Gastroesophageal sphincter (tissue), 4 donors: ENCODE measurements at regions not wholly inside any gene's neighbourhood (a gene's known extent, or its start where the extent isn't known, plus 50 kb on each side); places are given as distances from the start of the nearest gene placed in this dataset.
"Not testable (repeated sequence)": the region's sequence is repeated elsewhere in the genome, so short reads cannot be mapped to it uniquely, and the experiment has no call there.

ENCODE experiments used
- ATAC-seq: fragments of 150-250 bp; one replicate; pipeline ENCODE4 v1.9.1; 2016; ENCODE audit warnings: mild to moderate bottlenecking, moderate library complexity
- H3K27ac ChIP-seq, 4 donors: fragments of 200-600 bp; sonication (generic) in 3 of 4; 1 replicate in 3 of 4; 2 replicates in 1 of 4; pipeline ENCODE4 v1.5.1; 2016 to 2019
- H3K27me3 ChIP-seq: fragments of 200-600 bp; sonication (generic); one replicate; pipeline ENCODE4 v1.5.1; 2019
- H3K36me3 ChIP-seq, 2 donors: fragments of 200-600 bp; sonication (generic); one replicate each; pipeline ENCODE4 v1.5.1; 2019; ENCODE audit warnings: control low read depth in 1 of 2
- H3K4me1 ChIP-seq, 3 donors: fragments of 200-600 bp; sonication (generic); 1 replicate in 2 of 3; 2 replicates in 1 of 3; pipeline ENCODE4 v1.5.1; 2016 to 2019; ENCODE audit warnings: control low read depth in 2 of 3
- H3K4me3 ChIP-seq, 2 donors: fragments of 200-600 bp; sonication (generic); one replicate each; pipeline ENCODE4 v1.5.1; 2019; ENCODE audit warnings: mild to moderate bottlenecking in 1 of 2, moderate library complexity in 1 of 2
- H3K9me3 ChIP-seq, 3 donors: fragments of 200-600 bp; sonication (generic); one replicate each; pipeline ENCODE4 v1.5.1; 2017 to 2019; ENCODE audit warnings: control low read depth in 2 of 3
- EP300 ChIP-seq: sonication (generic); formaldehyde crosslinking; IDR thresholded peaks from one replicate; pipeline ENCODE4 v1.6.1; 2017; ENCODE audit warnings: antibody characterized with exemption, mild to moderate bottlenecking
- POLR2A ChIP-seq, 2 donors: fragments of 450-650 bp; IDR thresholded peaks; one replicate each; pipeline ENCODE4 v1.6.1; 2017; ENCODE audit warnings: antibody characterized with exemption in 2 of 2, mild to moderate bottlenecking in 2 of 2, moderate library complexity in 1 of 2
- POLR2AphosphoS5 ChIP-seq: sonication (generic); formaldehyde crosslinking; IDR thresholded peaks from one replicate; pipeline ENCODE4 v1.6.1; 2017; ENCODE audit warnings: antibody characterized with exemption
- WGBS, 2 donors: methylation state at CpG; one replicate each; pipeline ENCODE4 v1.1.5; 2018; ENCODE audit warnings: low coverage in 1 of 2; 5-methylcytosine and 5-hydroxymethylcytosine counted together
- TF ChIP-seq, protein P1 (sequence below), 4 experiments: fragments of 200-600 bp in 2 of 4; fragments of 450-650 bp in 2 of 4; sonication (generic) in 1 of 4; IDR thresholded peaks; one replicate each; pipeline ENCODE4 v1.5.1; 2017 to 2019; ENCODE audit warnings: antibody characterized with exemption in 4 of 4, mild to moderate bottlenecking in 2 of 4, moderate library complexity in 2 of 4

GRCh38 chr5:171541341-171541776 lies 121.9 kb downstream of the FGF18 start:
- TF ChIP-seq POLR2AphosphoS5, result no peak
- no peak for TF ChIP-seq POLR2A (IDR thresholded peaks at IDR 0.05)
- TF ChIP-seq, protein P1, sequence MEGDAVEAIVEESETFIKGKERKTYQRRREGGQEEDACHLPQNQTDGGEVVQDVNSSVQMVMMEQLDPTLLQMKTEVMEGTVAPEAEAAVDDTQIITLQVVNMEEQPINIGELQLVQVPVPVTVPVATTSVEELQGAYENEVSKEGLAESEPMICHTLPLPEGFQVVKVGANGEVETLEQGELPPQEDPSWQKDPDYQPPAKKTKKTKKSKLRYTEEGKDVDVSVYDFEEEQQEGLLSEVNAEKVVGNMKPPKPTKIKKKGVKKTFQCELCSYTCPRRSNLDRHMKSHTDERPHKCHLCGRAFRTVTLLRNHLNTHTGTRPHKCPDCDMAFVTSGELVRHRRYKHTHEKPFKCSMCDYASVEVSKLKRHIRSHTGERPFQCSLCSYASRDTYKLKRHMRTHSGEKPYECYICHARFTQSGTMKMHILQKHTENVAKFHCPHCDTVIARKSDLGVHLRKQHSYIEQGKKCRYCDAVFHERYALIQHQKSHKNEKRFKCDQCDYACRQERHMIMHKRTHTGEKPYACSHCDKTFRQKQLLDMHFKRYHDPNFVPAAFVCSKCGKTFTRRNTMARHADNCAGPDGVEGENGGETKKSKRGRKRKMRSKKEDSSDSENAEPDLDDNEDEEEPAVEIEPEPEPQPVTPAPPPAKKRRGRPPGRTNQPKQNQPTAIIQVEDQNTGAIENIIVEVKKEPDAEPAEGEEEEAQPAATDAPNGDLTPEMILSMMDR (IDR thresholded peaks at IDR 0.05), result no peak
- no peak for TF ChIP-seq EP300
- ATAC-seq, result no peak

GRCh38 chr5:171542525-171543140 lies 123.2 kb downstream of the FGF18 start:
- 67% methylated on average over 1 of the region's 15 CpGs; no CpG with 5 or more reads in 1 of the 2 donors for WGBS, 2 donors
- no peaks in the 10 kb centered on the region for H3K36me3 ChIP-seq
- TF ChIP-seq POLR2AphosphoS5, result no peak
- no peak for TF ChIP-seq POLR2A (IDR thresholded peaks at IDR 0.05)
- no peak for TF ChIP-seq EP300
- TF ChIP-seq, protein P1 (IDR thresholded peaks at IDR 0.05), result no peak
- no peak overlapping the region for H3K4me3 ChIP-seq
- no peak overlapping the region for H3K27ac ChIP-seq
- ATAC-seq, result no peak
- no peaks in the 10 kb centered on the region for H3K4me1 ChIP-seq
- no peaks in the 10 kb centered on the region for H3K9me3 ChIP-seq
- peaks cover 16% of the 10 kb centered on the region for H3K27me3 ChIP-seq

More at GRCh38 chr5:171541341-171541776, 121.9 kb downstream of the FGF18 start:
- Histone ChIP-seq H3K9me3 (no peaks in the 10 kb centered on the region), H3K36me3 (no peaks in the 10 kb centered on the region), H3K27ac (no peak overlapping the region), H3K4me3 (no peak overlapping the region), H3K27me3 (peaks cover 16% of the 10 kb centered on the region), H3K4me1 (no peaks in the 10 kb centered on the region)
- 92 to 100% methylated on average over 1 to 2 of the region's 13 CpGs for WGBS, 2 donors

DNA sequence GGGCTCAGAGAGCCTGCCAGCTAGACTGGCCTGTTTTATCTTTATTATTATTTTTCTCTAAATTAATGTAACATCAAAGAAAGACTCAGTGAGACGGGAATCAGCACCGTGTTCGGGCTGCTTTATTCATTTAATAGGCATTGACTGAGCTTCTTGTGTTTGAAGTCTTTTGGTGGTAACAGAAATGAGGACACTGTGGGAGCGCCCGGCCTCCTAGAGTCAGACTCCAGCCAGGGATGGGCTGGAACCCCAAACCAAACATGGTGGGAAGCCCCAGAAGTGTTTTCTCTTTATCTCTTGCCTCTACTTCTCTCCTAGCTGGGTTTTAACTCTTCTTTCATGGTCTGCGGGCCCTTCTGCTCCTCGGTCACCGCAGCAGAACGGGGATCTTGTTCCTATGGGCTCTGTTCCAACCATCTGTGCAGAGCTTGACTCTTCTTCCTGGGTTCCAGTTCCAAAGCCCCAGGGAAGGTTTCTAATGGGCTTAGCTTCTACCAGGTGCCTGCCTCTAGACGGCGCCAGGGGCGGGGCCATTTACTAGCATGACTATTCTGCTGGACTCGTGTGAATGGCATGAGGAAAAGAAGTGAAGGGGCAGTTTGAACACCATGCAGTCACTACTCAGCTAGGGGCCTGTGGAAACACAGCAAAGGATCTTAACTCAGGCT lies 123.8 kb downstream of the FGF18 start:
- ATAC-seq, result no peak
- Histone ChIP-seq H3K36me3 (no peaks in the 10 kb centered on the region), H3K27ac (no peak overlapping the region), H3K27me3 (peaks cover 16% of the 10 kb centered on the region), H3K9me3 (no peaks in the 10 kb centered on the region), H3K4me3 (no peak overlapping the region), H3K4me1 (no peaks in the 10 kb centered on the region)
- WGBS, 2 donors, result 79 to 87% methylated on average over 5 to 10 of the region's 13 CpGs
- TF ChIP-seq POLR2A (IDR thresholded peaks at IDR 0.05), result no peak
- no peak for TF ChIP-seq POLR2AphosphoS5

DNA sequence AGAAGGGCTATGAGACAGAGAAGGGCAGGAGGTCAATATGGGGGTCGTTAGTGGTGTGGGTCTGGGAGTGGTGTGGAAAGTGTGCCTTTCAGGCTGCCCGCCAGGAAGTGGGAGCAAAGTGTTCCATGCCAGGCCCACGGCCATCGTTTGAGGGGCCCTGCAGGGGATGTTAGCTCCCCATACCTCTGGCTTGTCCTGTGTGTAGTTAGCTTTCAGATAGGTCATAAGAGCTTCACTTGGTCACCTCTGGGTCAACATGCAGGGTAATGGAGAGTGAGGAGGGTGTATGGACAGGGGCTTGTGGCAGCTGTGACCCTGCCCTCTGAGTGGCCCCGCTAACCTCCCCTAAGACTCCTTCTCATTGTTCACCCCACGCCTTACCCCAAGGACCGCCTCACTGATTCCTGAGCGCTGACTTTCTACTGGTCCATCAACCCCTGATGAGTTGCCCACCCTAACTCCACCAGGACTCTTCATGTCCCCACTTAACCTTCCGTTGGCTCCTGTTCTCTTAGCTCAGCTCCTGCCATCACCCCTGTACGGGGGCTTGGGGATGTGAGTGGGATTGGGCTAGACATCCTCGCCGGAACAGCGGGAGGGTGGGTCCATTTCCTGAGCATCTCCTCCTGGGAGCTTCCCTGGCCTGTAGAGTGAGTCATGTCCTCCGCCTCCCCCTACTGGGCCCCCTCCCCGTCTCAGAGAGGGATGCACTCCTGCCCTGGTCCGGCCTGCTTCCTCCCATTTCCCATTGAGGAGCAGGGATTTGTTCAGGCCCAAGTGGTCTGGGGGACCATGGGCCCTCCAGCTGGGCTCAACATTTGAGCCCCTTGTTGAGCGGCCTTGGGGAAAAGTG lies 125.7 kb downstream of the FGF18 start:
- no peak for TF ChIP-seq EP300
- no peak for TF ChIP-seq POLR2A (IDR thresholded peaks at IDR 0.05)
- TF ChIP-seq, protein P1 (IDR thresholded peaks at IDR 0.05), result no peak
- no peak for TF ChIP-seq POLR2AphosphoS5
- no peaks in the 10 kb centered on the region for H3K4me1 ChIP-seq
- H3K27ac ChIP-seq, result no peak overlapping the region
- H3K9me3 ChIP-seq, result no peaks in the 10 kb centered on the region
- peaks cover 9% of the 10 kb centered on the region for H3K27me3 ChIP-seq
- H3K4me3 ChIP-seq, result no peak overlapping the region
- WGBS, 2 donors, result 83% methylated on average over 5 to 9 of the region's 17 CpGs
- no peak for ATAC-seq
- no peaks in the 10 kb centered on the region for H3K36me3 ChIP-seq

DNA sequence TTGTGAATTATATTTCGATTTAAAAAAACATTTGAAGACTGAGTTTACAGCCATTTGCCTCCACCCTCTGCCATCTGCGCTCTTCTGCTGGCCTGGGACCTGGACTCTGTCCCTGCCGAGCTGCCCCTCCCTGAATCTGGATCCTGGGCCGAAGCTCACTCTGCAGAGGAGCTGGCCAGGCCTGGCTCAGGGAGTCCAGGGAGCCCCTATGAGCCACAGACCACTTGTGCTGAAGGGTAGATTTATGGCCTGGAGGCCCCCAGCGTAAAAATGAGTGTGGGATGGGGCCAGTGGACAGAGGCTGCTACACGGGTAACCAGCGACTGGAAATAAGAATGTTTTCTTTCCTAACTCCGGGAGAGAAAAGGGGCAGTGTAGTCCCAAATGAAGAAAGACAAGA lies 129.8 kb downstream of the FGF18 start:
- H3K4me1 ChIP-seq, result no peaks in the 10 kb centered on the region
- H3K9me3 ChIP-seq, result peaks cover 0 to 4% (median 0%) of the 10 kb centered on the region in 3 donors
- ATAC-seq, result no peak
- H3K27me3 ChIP-seq, result no peaks in the 10 kb centered on the region
- no peaks in the 10 kb centered on the region for H3K36me3 ChIP-seq
- H3K4me3 ChIP-seq, result no peak overlapping the region
- TF ChIP-seq, protein P1 (IDR thresholded peaks at IDR 0.05), result no peak
- no peak for TF ChIP-seq POLR2A (IDR thresholded peaks at IDR 0.05)
- TF ChIP-seq POLR2AphosphoS5, result no peak
- WGBS, 2 donors, result 73 to 86% methylated on average over 4 to 5 of the region's 8 CpGs
- no peak overlapping the region for H3K27ac ChIP-seq

- not testable (repeated sequence) for ATAC-seq
These were observed 134.4 kb downstream of the FGF18 start for GRCh38 chr5:171553817-171554216.

More at GRCh38 chr5:171553817-171554216, 134.4 kb downstream of the FGF18 start:
- H3K27ac ChIP-seq, H3K36me3 ChIP-seq, H3K27me3 ChIP-seq, H3K9me3 ChIP-seq, H3K4me1 ChIP-seq, H3K4me3 ChIP-seq: not testable (repeated sequence)
- 95% methylated on average over 7 of the region's 7 CpGs; no CpG with 5 or more reads in 1 of the 2 donors for WGBS, 2 donors
